Loucy (cell line): ENCODE measurements at regions not wholly inside any gene's neighbourhood (a gene's known extent, or its start where the extent isn't known, plus 50 kb on each side); places are given as distances from the start of the nearest gene placed in this dataset.
A peak's percentile ranks its signal among the peaks of the same experiment; 100 is the strongest.

ENCODE experiments used
- H2AFZ ChIP-seq: fragments of 200-600 bp; sonication (generic); 2 replicates; pipeline ENCODE4 v1.6.0; 2016; ENCODE audit warnings: antibody characterized with exemption, mild to moderate bottlenecking, low read length, moderate library complexity
- H3F3A ChIP-seq: fragments of 200-600 bp; 2 replicates; pipeline ENCODE4 v1.6.0; 2016; ENCODE audit warnings: antibody characterized with exemption, low read depth, mild to moderate bottlenecking
- H3K27me3 ChIP-seq: fragments of 200-600 bp; sonication (generic); 2 replicates; pipeline ENCODE4 v1.6.1; 2014; ENCODE audit warnings: low read length, mild to moderate bottlenecking; ENCODE audit not compliant: insufficient read depth, poor library complexity, severe bottlenecking
- H3K36me3 ChIP-seq: fragments of 200-600 bp; sonication (generic); 2 replicates; pipeline ENCODE4 v1.6.1; 2016; ENCODE audit warnings: low read length; ENCODE audit not compliant: insufficient read depth
- H3K4me1 ChIP-seq: fragments of 200-600 bp; sonication (generic); 2 replicates; pipeline ENCODE4 v1.5.1; 2014; ENCODE audit warnings: low read length, mild to moderate bottlenecking; ENCODE audit not compliant: insufficient read depth, poor library complexity, severe bottlenecking
- H3K4me2 ChIP-seq: fragments of 200-600 bp; sonication (generic); 2 replicates; pipeline ENCODE4 v1.6.0; 2014; ENCODE audit warnings: antibody characterized with exemption, low read length, low read depth, mild to moderate bottlenecking; ENCODE audit not compliant: poor library complexity, severe bottlenecking
- H3K4me3 ChIP-seq: fragments of 200-600 bp; sonication (generic); 2 replicates; pipeline ENCODE4 v1.5.1; 2014; ENCODE audit warnings: low read length, mild to moderate bottlenecking, mixed read lengths; ENCODE audit not compliant: poor library complexity, severe bottlenecking
- H3K79me2 ChIP-seq: fragments of 200-600 bp; sonication (generic); 2 replicates; pipeline ENCODE4 v1.6.1; 2014; ENCODE audit warnings: low read length; ENCODE audit not compliant: insufficient read depth
- H3K9ac ChIP-seq: fragments of 200-600 bp; sonication (generic); 2 replicates; pipeline ENCODE4 v1.6.0; 2014; ENCODE audit warnings: mild to moderate bottlenecking, low read depth, low read length, moderate library complexity; ENCODE audit not compliant: poor library complexity, severe bottlenecking
- H3K9me2 ChIP-seq: fragments of 200-600 bp; sonication (generic); replicated peaks from 2 replicates; pipeline ENCODE4 v1.6.1; 2016; ENCODE audit warnings: low read depth, low read length, mixed read lengths
- H3K9me3 ChIP-seq: fragments of 200-600 bp; sonication (generic); 2 replicates; pipeline ENCODE4 v1.6.1; 2014; ENCODE audit warnings: mild to moderate bottlenecking, antibody characterized with exemption, low read length, low read depth; ENCODE audit not compliant: insufficient read depth
- H4K20me1 ChIP-seq: fragments of 200-600 bp; sonication (generic); 2 replicates; pipeline ENCODE4 v1.6.0; 2014; ENCODE audit warnings: antibody characterized with exemption, low read length, mild to moderate bottlenecking; ENCODE audit not compliant: insufficient read depth, poor library complexity, severe bottlenecking
- EZH2phosphoT487 ChIP-seq: fragments of 200-600 bp; IDR thresholded peaks from 2 replicates; pipeline ENCODE4 v1.6.1; 2018; ENCODE audit warnings: antibody characterized with exemption, mild to moderate bottlenecking, moderate library complexity, borderline replicate concordance
- TF ChIP-seq, protein P1 (sequence below): fragments of 200-600 bp; sonication (generic); conservative IDR thresholded peaks from 2 replicates; pipeline ENCODE4 v1.5.1; 2014; ENCODE audit warnings: mild to moderate bottlenecking, antibody characterized with exemption, low read length

GRCh38 chr6:90860822-90861601, 274.1 kb upstream of the MAP3K7 start:
- Histone ChIP-seq H3F3A (no peaks in the 10 kb centered on the region), H3K9me3 (no peaks in the 10 kb centered on the region), H2AFZ (no peak overlapping the region), H4K20me1 (no peaks in the 10 kb centered on the region), H3K4me1 (no peaks in the 10 kb centered on the region), H3K9me2 (no peaks in the 10 kb centered on the region), H3K79me2 (no peaks in the 10 kb centered on the region), H3K4me3 (no peak overlapping the region), H3K36me3 (no peaks in the 10 kb centered on the region), H3K27me3 (no peaks in the 10 kb centered on the region), H3K4me2 (no peak overlapping the region), H3K9ac (no peak overlapping the region)
- TF ChIP-seq EZH2phosphoT487: no peak
- TF ChIP-seq, protein P1, sequence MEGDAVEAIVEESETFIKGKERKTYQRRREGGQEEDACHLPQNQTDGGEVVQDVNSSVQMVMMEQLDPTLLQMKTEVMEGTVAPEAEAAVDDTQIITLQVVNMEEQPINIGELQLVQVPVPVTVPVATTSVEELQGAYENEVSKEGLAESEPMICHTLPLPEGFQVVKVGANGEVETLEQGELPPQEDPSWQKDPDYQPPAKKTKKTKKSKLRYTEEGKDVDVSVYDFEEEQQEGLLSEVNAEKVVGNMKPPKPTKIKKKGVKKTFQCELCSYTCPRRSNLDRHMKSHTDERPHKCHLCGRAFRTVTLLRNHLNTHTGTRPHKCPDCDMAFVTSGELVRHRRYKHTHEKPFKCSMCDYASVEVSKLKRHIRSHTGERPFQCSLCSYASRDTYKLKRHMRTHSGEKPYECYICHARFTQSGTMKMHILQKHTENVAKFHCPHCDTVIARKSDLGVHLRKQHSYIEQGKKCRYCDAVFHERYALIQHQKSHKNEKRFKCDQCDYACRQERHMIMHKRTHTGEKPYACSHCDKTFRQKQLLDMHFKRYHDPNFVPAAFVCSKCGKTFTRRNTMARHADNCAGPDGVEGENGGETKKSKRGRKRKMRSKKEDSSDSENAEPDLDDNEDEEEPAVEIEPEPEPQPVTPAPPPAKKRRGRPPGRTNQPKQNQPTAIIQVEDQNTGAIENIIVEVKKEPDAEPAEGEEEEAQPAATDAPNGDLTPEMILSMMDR: peak; percentile 64

DNA sequence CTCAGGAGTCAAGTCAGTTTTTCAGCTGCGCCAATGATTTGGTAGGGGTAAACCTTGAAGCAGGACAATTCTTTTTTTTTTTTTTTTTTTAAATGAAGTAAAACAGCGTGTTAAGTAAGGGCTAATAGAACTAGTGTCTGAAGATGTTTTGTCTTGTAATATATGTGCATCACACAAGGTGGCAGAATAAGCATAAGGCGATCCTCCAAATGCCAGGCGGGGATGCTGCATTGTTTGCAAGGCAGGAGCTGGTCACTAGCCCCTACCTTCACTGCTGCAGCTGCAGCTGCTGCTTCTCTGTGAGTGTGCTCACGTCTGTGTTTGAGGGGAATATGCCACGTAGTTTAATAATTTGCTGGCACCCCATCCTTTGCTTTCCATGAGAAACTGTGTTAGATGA, 272.7 kb upstream of the MAP3K7 start:
- Histone ChIP-seq H3K9ac (no peak overlapping the region), H3K4me1 (no peaks in the 10 kb centered on the region), H3K36me3 (no peaks in the 10 kb centered on the region), H3K79me2 (no peaks in the 10 kb centered on the region), H3F3A (no peaks in the 10 kb centered on the region), H3K27me3 (no peaks in the 10 kb centered on the region), H3K9me3 (no peaks in the 10 kb centered on the region), H3K4me2 (no peak overlapping the region), H4K20me1 (no peaks in the 10 kb centered on the region), H2AFZ (no peak overlapping the region), H3K4me3 (no peak overlapping the region), H3K9me2 (no peaks in the 10 kb centered on the region)
- no peak for TF ChIP-seq EZH2phosphoT487
- TF ChIP-seq, protein P1: peak; percentile 44

- Histone ChIP-seq H3K36me3 (no peaks in the 10 kb centered on the region), H4K20me1 (no peaks in the 10 kb centered on the region), H3K4me1 (no peaks in the 10 kb centered on the region), H3K9me3 (no peaks in the 10 kb centered on the region), H3K4me3 (no peak overlapping the region), H3K79me2 (no peaks in the 10 kb centered on the region), H3K27me3 (no peaks in the 10 kb centered on the region), H3K9me2 (no peaks in the 10 kb centered on the region), H2AFZ (no peak overlapping the region), H3K9ac (no peak overlapping the region), H3F3A (no peaks in the 10 kb centered on the region), H3K4me2 (no peak overlapping the region)
- TF ChIP-seq EZH2phosphoT487: no peak
- TF ChIP-seq, protein P1: no peak
These were observed 272.2 kb upstream of the MAP3K7 start for GRCh38 chr6:90859056-90859455.
